Dermis microvascular lymphatic vessel endothelial cell (primary cell): ENCODE measurements at regions not wholly inside any gene's neighbourhood (a gene's known extent, or its start where the extent isn't known, plus 50 kb on each side); places are given as distances from the start of the nearest gene placed in this dataset.
"Not testable (repeated sequence)": the region's sequence is repeated elsewhere in the genome, so short reads cannot be mapped to it uniquely, and the experiment has no call there.

Experiments
- DNase-seq, 2 donors: peaks; one replicate each; pipeline versions ENCODE4 v3.0.0 to v3.0.0-alpha.2; 2010; ENCODE audit warnings: low read depth in 2 of 2

GRCh38 chr13:90032841-90033493 is 1314.5 kb upstream of the MIR17HG start:
- DNase-seq = no peak

GRCh38 chr13:90039516-90039915 is 1308.0 kb upstream of the MIR17HG start:
- no peak for DNase-seq

- DNase-seq = no peak
Measured at GRCh38 chr13:90047600-90047999, 1299.9 kb upstream of the MIR17HG start.

GRCh38 chr13:90049989-90050671 is 1297.4 kb upstream of the MIR17HG start:
- DNase-seq = no peak

- DNase-seq = no peak
Measured at GRCh38 chr13:90055121-90055520, 1292.4 kb upstream of the MIR17HG start.

GRCh38 chr13:90055760-90056159 is 1291.7 kb upstream of the MIR17HG start:
- no peak for DNase-seq

GRCh38 chr13:90064226-90064625 is 1283.3 kb upstream of the MIR17HG start:
- DNase-seq = not testable (repeated sequence)

GRCh38 chr13:90068658-90069057 is 1278.8 kb upstream of the MIR17HG start:
- no peak for DNase-seq

- no peak for DNase-seq
Measured at GRCh38 chr13:90070362-90070761, 1277.1 kb upstream of the MIR17HG start.

GRCh38 chr13:90070837-90071525 is 1276.5 kb upstream of the MIR17HG start:
- DNase-seq = no peak

GRCh38 chr13:90084684-90085290 is 1262.7 kb upstream of the MIR17HG start:
- no peak for DNase-seq

- DNase-seq = no peak
Measured at GRCh38 chr13:90089051-90089450, 1258.4 kb upstream of the MIR17HG start.

- no peak for DNase-seq
Measured at GRCh38 chr13:90091611-90092010, 1255.9 kb upstream of the MIR17HG start.

GRCh38 chr13:90094357-90094756 is 1253.1 kb upstream of the MIR17HG start:
- no peak for DNase-seq

GRCh38 chr13:90098577-90098976 is 1248.9 kb upstream of the MIR17HG start:
- no peak for DNase-seq

- no peak for DNase-seq
Measured at GRCh38 chr13:90099847-90100246, 1247.6 kb upstream of the MIR17HG start.

- no peak for DNase-seq
Measured at GRCh38 chr13:90103099-90103784, 1244.2 kb upstream of the MIR17HG start.

- DNase-seq = no peak
Measured at GRCh38 chr13:90104764-90105163, 1242.7 kb upstream of the MIR17HG start.

- DNase-seq = no peak
Measured at GRCh38 chr13:90105276-90105675, 1242.2 kb upstream of the MIR17HG start.

- no peak for DNase-seq
Measured at GRCh38 chr13:90105849-90106496, 1241.5 kb upstream of the MIR17HG start.

GRCh38 chr13:90107661-90108060 is 1239.8 kb upstream of the MIR17HG start:
- DNase-seq = no peak
